ENCODE measurements at regions not wholly inside any gene's neighbourhood (a gene's known extent, or its start where the extent isn't known, plus 50 kb on each side); places are given as distances from the start of the nearest gene placed in this dataset.

- no peak for DNase-seq (ENCODE audit: low read depth)
- TF ChIP-seq, protein P1, sequence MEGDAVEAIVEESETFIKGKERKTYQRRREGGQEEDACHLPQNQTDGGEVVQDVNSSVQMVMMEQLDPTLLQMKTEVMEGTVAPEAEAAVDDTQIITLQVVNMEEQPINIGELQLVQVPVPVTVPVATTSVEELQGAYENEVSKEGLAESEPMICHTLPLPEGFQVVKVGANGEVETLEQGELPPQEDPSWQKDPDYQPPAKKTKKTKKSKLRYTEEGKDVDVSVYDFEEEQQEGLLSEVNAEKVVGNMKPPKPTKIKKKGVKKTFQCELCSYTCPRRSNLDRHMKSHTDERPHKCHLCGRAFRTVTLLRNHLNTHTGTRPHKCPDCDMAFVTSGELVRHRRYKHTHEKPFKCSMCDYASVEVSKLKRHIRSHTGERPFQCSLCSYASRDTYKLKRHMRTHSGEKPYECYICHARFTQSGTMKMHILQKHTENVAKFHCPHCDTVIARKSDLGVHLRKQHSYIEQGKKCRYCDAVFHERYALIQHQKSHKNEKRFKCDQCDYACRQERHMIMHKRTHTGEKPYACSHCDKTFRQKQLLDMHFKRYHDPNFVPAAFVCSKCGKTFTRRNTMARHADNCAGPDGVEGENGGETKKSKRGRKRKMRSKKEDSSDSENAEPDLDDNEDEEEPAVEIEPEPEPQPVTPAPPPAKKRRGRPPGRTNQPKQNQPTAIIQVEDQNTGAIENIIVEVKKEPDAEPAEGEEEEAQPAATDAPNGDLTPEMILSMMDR (IDR thresholded peaks at IDR 0.05; ENCODE audit: control insufficient read depth, extremely low read depth, insufficient read depth): no peak
- H3K4me3 ChIP-seq (ENCODE audit: low read depth, low read length): no peak overlapping the region
Measured at GRCh38 chr2:206383669-206384068, 59.7 kb upstream of the ADAM23 start.

GRCh38 chr2:206387808-206388207 lies 55.5 kb upstream of the ADAM23 start:
- no peak overlapping the region for H3K4me3 ChIP-seq (ENCODE audit: low read depth, low read length)
- no peak for DNase-seq (ENCODE audit: low read depth)
- TF ChIP-seq, protein P1 (IDR thresholded peaks at IDR 0.05; ENCODE audit: control insufficient read depth, extremely low read depth, insufficient read depth): no peak

GRCh38 chr2:206388698-206389097 lies 54.6 kb upstream of the ADAM23 start:
- H3K4me3 ChIP-seq (ENCODE audit: low read depth, low read length): no peak overlapping the region
- TF ChIP-seq, protein P1 (IDR thresholded peaks at IDR 0.05; ENCODE audit: control insufficient read depth, extremely low read depth, insufficient read depth): no peak
- no peak for DNase-seq (ENCODE audit: low read depth)

- H3K4me3 ChIP-seq (ENCODE audit: low read depth, low read length): no peak overlapping the region
- TF ChIP-seq, protein P1 (IDR thresholded peaks at IDR 0.05; ENCODE audit: control insufficient read depth, extremely low read depth, insufficient read depth): no peak
- DNase-seq (ENCODE audit: low read depth): no peak
Measured at GRCh38 chr2:206389164-206389563, 54.2 kb upstream of the ADAM23 start.

- DNase-seq (ENCODE audit: low read depth): no peak
- no peak overlapping the region for H3K4me3 ChIP-seq (ENCODE audit: low read depth, low read length)
- TF ChIP-seq, protein P1 (IDR thresholded peaks at IDR 0.05; ENCODE audit: control insufficient read depth, extremely low read depth, insufficient read depth): no peak
Measured at GRCh38 chr2:206390181-206390580, 53.2 kb upstream of the ADAM23 start.

DNA sequence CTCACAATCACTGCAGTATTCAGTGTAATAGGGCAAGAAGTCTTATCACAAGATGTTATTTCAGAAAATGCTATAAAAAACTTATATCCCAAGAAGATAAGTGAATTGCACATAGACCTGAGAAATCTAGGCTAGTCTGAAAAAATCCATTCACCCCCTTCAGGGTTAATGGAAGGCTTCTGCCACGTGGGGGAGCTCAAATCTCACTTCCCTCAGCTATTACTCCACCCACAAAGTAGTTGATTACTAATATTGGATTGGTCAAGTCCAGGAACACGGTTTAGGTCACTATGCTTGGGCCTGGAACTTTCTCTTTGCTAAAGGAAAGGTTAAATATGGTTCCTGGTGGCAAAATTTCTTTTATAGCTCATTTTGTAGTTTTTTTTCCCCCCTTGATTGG lies 51.2 kb upstream of the ADAM23 start:
- TF ChIP-seq, protein P1 (IDR thresholded peaks at IDR 0.05; ENCODE audit: control insufficient read depth, extremely low read depth, insufficient read depth): peak; percentile 74
- no peak overlapping the region for H3K4me3 ChIP-seq (ENCODE audit: low read depth, low read length)
- peak; percentile 25 for DNase-seq (ENCODE audit: low read depth)
